ENCODE measurements at regions not wholly inside any gene's neighbourhood (a gene's known extent, or its start where the extent isn't known, plus 50 kb on each side); places are given as distances from the start of the nearest gene placed in this dataset.
A peak's percentile ranks its signal among the peaks of the same experiment; 100 is the strongest.

DNA sequence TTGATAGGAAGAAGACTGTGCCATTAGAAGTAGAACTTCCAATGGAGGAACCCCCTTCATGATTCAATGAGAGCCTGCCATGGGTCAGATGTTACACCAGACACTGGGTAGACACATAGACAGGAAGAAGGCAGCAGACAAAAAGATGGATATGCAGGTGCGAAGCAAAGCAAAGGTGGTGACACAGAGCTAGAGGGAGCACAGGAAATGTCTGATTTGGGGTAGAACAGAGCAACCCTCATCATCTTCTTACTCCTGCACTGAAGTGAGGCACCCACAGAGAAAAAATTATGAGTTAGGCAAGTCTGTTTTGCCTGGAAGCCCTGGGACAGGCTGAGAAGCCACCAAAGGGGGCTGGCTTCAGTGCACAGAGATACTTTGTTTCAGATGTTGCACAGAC lies 240.2 kb downstream of the ANAPC1 start:
- Histone ChIP-seq H3K27ac (ENCODE audit: low read length) (peak overlapping the region; percentile 8; the same call in 1 of the 2 replicates), H3K4me1 (ENCODE audit: insufficient read depth, low read length) (peaks cover 14% of the 10 kb centered on the region), H3K4me3 (ENCODE audit: low read depth in 1 of 2, low read length in 2 of 2) (no peak overlapping the region), H2AFZ (ENCODE audit: low read depth, low read length) (no peak overlapping the region), H3K4me2 (ENCODE audit: insufficient read depth, low read length) (no peak overlapping the region), H4K20me1 (ENCODE audit: insufficient read depth, low read length) (no peaks in the 10 kb centered on the region), H3K27me3 (ENCODE audit: insufficient read depth, low read length, poor library complexity) (no peaks in the 10 kb centered on the region), H3K79me2 (ENCODE audit: insufficient read depth, low read length) (no peaks in the 10 kb centered on the region), H3K9ac (ENCODE audit: low read depth, low read length) (no peak overlapping the region), H3K9me3 (ENCODE audit: insufficient read depth, low read length, severe bottlenecking) (peaks cover 15% of the 10 kb centered on the region), H3K36me3 (ENCODE audit: insufficient read depth, low read length) (no peaks in the 10 kb centered on the region)
- peak; percentile 90 for ATAC-seq (ENCODE audit: insufficient read depth, low read depth)
- peak; percentile 34 for DNase-seq
- no peak for TF ChIP-seq EZH2 (IDR thresholded peaks at IDR 0.05; ENCODE audit: borderline replicate concordance, low read depth, low read length, severe bottlenecking)
- TF ChIP-seq, protein P1, sequence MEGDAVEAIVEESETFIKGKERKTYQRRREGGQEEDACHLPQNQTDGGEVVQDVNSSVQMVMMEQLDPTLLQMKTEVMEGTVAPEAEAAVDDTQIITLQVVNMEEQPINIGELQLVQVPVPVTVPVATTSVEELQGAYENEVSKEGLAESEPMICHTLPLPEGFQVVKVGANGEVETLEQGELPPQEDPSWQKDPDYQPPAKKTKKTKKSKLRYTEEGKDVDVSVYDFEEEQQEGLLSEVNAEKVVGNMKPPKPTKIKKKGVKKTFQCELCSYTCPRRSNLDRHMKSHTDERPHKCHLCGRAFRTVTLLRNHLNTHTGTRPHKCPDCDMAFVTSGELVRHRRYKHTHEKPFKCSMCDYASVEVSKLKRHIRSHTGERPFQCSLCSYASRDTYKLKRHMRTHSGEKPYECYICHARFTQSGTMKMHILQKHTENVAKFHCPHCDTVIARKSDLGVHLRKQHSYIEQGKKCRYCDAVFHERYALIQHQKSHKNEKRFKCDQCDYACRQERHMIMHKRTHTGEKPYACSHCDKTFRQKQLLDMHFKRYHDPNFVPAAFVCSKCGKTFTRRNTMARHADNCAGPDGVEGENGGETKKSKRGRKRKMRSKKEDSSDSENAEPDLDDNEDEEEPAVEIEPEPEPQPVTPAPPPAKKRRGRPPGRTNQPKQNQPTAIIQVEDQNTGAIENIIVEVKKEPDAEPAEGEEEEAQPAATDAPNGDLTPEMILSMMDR (IDR thresholded peaks at IDR 0.05; ENCODE audit: borderline replicate concordance, extremely low read depth, low read length, poor library complexity, severe bottlenecking), result no peak

- TF ChIP-seq EZH2 (IDR thresholded peaks at IDR 0.05; ENCODE audit: borderline replicate concordance, low read depth, low read length, severe bottlenecking), result no peak
- TF ChIP-seq, protein P1 (IDR thresholded peaks at IDR 0.05; ENCODE audit: borderline replicate concordance, extremely low read depth, low read length, poor library complexity, severe bottlenecking), result no peak
- DNase-seq, result no peak
- no peak overlapping the region for H2AFZ ChIP-seq (ENCODE audit: low read depth, low read length)
- H3K4me1 ChIP-seq (ENCODE audit: insufficient read depth, low read length), result peaks cover 14% of the 10 kb centered on the region
- no peak overlapping the region for H3K27ac ChIP-seq (ENCODE audit: low read length)
- H3K36me3 ChIP-seq (ENCODE audit: insufficient read depth, low read length), result no peaks in the 10 kb centered on the region
- H4K20me1 ChIP-seq (ENCODE audit: insufficient read depth, low read length), result no peaks in the 10 kb centered on the region
- no peak overlapping the region for H3K4me2 ChIP-seq (ENCODE audit: insufficient read depth, low read length)
- peaks cover 15% of the 10 kb centered on the region for H3K9me3 ChIP-seq (ENCODE audit: insufficient read depth, low read length, severe bottlenecking)
- no peak for ATAC-seq (ENCODE audit: insufficient read depth, low read depth)
- no peaks in the 10 kb centered on the region for H3K79me2 ChIP-seq (ENCODE audit: insufficient read depth, low read length)
- H3K4me3 ChIP-seq (ENCODE audit: low read depth in 1 of 2, low read length in 2 of 2), result no peak overlapping the region
- no peak overlapping the region for H3K9ac ChIP-seq (ENCODE audit: low read depth, low read length)
- no peaks in the 10 kb centered on the region for H3K27me3 ChIP-seq (ENCODE audit: insufficient read depth, low read length, poor library complexity)
Observed at GRCh38 chr2:111647359-111647758, 236.6 kb downstream of the ANAPC1 start.

DNA sequence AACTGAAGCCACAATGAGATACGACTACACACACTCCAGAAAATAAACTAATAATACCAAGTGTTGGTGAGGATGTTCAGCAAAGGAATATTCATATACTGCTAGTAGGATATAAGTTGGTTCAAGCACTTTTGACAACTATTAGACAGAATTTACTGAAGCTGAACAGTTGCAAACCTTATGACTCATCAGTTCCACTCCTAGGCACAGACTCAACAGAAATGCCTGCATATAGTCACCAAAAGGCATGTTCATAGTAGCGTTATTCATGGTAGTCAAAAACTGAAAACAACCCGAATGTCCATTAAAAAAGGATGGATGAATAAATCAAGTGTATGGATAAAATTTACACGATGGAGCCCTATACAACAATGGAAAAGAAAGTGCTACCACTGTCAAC lies 232.0 kb downstream of the ANAPC1 start:
- TF ChIP-seq, protein P1 (IDR thresholded peaks at IDR 0.05; ENCODE audit: borderline replicate concordance, extremely low read depth, low read length, poor library complexity, severe bottlenecking), result no peak
- no peak for TF ChIP-seq EZH2 (IDR thresholded peaks at IDR 0.05; ENCODE audit: borderline replicate concordance, low read depth, low read length, severe bottlenecking)
- H3K4me1 ChIP-seq (ENCODE audit: insufficient read depth, low read length), result no peaks in the 10 kb centered on the region
- H3K36me3 ChIP-seq (ENCODE audit: insufficient read depth, low read length), result no peaks in the 10 kb centered on the region
- H3K9ac ChIP-seq (ENCODE audit: low read depth, low read length), result no peak overlapping the region
- ATAC-seq (ENCODE audit: insufficient read depth, low read depth), result no peak
- no peak overlapping the region for H3K4me3 ChIP-seq (ENCODE audit: low read depth in 1 of 2, low read length in 2 of 2)
- peaks cover 8% of the 10 kb centered on the region for H3K9me3 ChIP-seq (ENCODE audit: insufficient read depth, low read length, severe bottlenecking)
- no peak overlapping the region for H3K27ac ChIP-seq (ENCODE audit: low read length)
- no peaks in the 10 kb centered on the region for H3K79me2 ChIP-seq (ENCODE audit: insufficient read depth, low read length)
- no peak for DNase-seq
- H4K20me1 ChIP-seq (ENCODE audit: insufficient read depth, low read length), result no peaks in the 10 kb centered on the region
- no peaks in the 10 kb centered on the region for H3K27me3 ChIP-seq (ENCODE audit: insufficient read depth, low read length, poor library complexity)
- no peak overlapping the region for H3K4me2 ChIP-seq (ENCODE audit: insufficient read depth, low read length)
- no peak overlapping the region for H2AFZ ChIP-seq (ENCODE audit: low read depth, low read length)

GRCh38 chr2:111652681-111653080 lies 231.3 kb downstream of the ANAPC1 start:
- H3K9me3 ChIP-seq (ENCODE audit: insufficient read depth, low read length, severe bottlenecking), result peaks cover 1% of the 10 kb centered on the region
- H3K9ac ChIP-seq (ENCODE audit: low read depth, low read length), result no peak overlapping the region
- no peaks in the 10 kb centered on the region for H4K20me1 ChIP-seq (ENCODE audit: insufficient read depth, low read length)
- H3K27ac ChIP-seq (ENCODE audit: low read length), result no peak overlapping the region
- H3K4me3 ChIP-seq (ENCODE audit: low read depth in 1 of 2, low read length in 2 of 2), result no peak overlapping the region
- no peaks in the 10 kb centered on the region for H3K27me3 ChIP-seq (ENCODE audit: insufficient read depth, low read length, poor library complexity)
- no peaks in the 10 kb centered on the region for H3K36me3 ChIP-seq (ENCODE audit: insufficient read depth, low read length)
- TF ChIP-seq, protein P1 (IDR thresholded peaks at IDR 0.05; ENCODE audit: borderline replicate concordance, extremely low read depth, low read length, poor library complexity, severe bottlenecking), result no peak
- no peak for TF ChIP-seq EZH2 (IDR thresholded peaks at IDR 0.05; ENCODE audit: borderline replicate concordance, low read depth, low read length, severe bottlenecking)
- H2AFZ ChIP-seq (ENCODE audit: low read depth, low read length), result no peak overlapping the region
- H3K4me1 ChIP-seq (ENCODE audit: insufficient read depth, low read length), result no peaks in the 10 kb centered on the region
- ATAC-seq (ENCODE audit: insufficient read depth, low read depth) (no peak), DNase-seq (no peak)
- no peaks in the 10 kb centered on the region for H3K79me2 ChIP-seq (ENCODE audit: insufficient read depth, low read length)
- H3K4me2 ChIP-seq (ENCODE audit: insufficient read depth, low read length), result no peak overlapping the region
